Testis (tissue), 2 donors: ENCODE measurements at regions not wholly inside any gene's neighbourhood (a gene's known extent, or its start where the extent isn't known, plus 50 kb on each side); places are given as distances from the start of the nearest gene placed in this dataset.

Experiments
- CTCF ChIP-seq, 3 experiments: fragments of 450-650 bp in 2 of 3; fragments of 200-600 bp in 1 of 3; sonication (generic) in 1 of 3; IDR thresholded peaks; one replicate each; pipeline ENCODE4 v1.5.1; 2016 to 2019; ENCODE audit warnings: antibody characterized with exemption in 3 of 3, mild to moderate bottlenecking in 2 of 3, moderate library complexity in 1 of 3
- POLR2A ChIP-seq: fragments of 450-650 bp; IDR thresholded peaks from one replicate; pipeline ENCODE4 v1.6.1; 2017; ENCODE audit warnings: antibody characterized with exemption, mild to moderate bottlenecking, moderate library complexity

DNA sequence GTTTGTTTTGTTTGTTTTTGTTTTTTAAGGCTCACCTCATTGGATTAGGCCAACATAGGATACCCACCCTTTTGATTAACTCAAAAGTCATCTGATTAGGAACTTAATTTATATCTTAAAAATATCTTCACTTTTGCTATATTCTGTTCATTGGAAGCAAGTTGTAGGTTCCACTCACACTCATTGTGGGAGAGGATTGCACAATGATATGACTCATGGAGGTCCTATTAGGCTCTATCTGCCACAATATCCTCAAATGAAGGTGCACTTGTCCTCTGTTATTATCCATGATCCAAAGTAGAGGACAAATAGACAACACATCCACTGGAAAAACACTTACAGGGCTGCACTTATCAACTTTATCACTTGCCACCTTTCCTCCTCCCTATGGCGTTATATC lies 60.5 kb upstream of the ADAMTS3 start:
- TF ChIP-seq CTCF (IDR thresholded peaks at IDR 0.05): no peak
- TF ChIP-seq POLR2A: no peak
